ENCODE measurements at regions not wholly inside any gene's neighbourhood (a gene's known extent, or its start where the extent isn't known, plus 50 kb on each side); places are given as distances from the start of the nearest gene placed in this dataset.

DNA sequence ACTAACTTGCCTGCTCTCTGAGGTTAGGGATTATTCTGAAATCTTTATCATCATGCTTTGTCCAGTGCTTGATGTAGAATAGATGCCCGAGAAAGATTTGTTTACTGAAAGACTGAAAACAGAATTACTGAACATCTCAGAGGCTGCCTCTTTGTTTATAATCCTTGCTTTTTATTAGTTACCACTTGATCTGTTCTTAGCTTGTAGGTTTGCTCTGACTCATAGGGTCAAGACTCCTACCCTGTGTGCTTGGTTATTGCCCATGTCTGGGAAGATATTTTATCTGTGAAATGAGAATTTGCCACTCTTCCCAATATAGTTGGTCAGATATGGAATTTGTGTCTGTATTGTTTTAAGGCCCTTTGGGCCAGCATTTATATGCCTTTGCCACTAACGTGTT lies 675.3 kb downstream of the DIAPH3 start:
- no peak overlapping the region for H3K27ac ChIP-seq (ENCODE audit: insufficient read depth, low read depth, low read length, poor library complexity, severe bottlenecking)
- H3K4me1 ChIP-seq (ENCODE audit: control insufficient read depth, insufficient read depth, low read length), result peaks cover 3% of the 10 kb centered on the region
- no peaks in the 10 kb centered on the region for H3K36me3 ChIP-seq (ENCODE audit: control insufficient read depth, insufficient read depth, low read length)
- H3K27me3 ChIP-seq (ENCODE audit: control insufficient read depth, insufficient read depth, low read length, poor library complexity, severe bottlenecking), result no peaks in the 10 kb centered on the region
- 94 to 100% methylated on average over 1 to 2 of the region's 2 CpGs for WGBS, 2 experiments
- no peaks in the 10 kb centered on the region for H3K9me3 ChIP-seq (ENCODE audit: control insufficient read depth, low read length)
- no peak overlapping the region for H3K4me3 ChIP-seq (ENCODE audit: insufficient read depth, low read depth, low read length)

DNA sequence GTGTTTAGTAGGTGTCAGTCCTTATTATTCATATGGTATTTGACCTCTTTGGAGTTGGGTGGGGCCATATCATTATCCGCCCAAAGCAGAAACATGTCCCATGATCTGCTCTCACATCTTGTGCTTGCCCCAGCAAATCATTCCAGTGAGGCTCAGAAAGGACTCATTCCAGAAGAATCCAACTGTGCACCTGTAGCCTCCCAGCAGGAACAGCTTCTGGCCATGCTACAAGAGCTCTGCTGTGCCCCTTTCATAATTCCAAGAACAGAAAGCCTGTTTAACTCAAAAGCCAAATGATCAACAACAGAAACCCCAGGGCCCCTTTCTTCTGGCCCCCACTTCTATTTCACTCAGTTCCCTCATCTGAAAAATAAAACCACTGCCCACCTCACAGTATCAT lies 673.1 kb downstream of the DIAPH3 start:
- Histone ChIP-seq H3K9me3 (ENCODE audit: control insufficient read depth, low read length) (no peaks in the 10 kb centered on the region), H3K27ac (ENCODE audit: insufficient read depth, low read depth, low read length, poor library complexity, severe bottlenecking) (no peak overlapping the region), H3K4me3 (ENCODE audit: insufficient read depth, low read depth, low read length) (no peak overlapping the region), H3K36me3 (ENCODE audit: control insufficient read depth, insufficient read depth, low read length) (no peaks in the 10 kb centered on the region), H3K27me3 (ENCODE audit: control insufficient read depth, insufficient read depth, low read length, poor library complexity, severe bottlenecking) (no peaks in the 10 kb centered on the region), H3K4me1 (ENCODE audit: control insufficient read depth, insufficient read depth, low read length) (no peaks in the 10 kb centered on the region)
- 89 to 92% methylated on average over 1 of the region's 1 CpG for WGBS, 2 experiments

DNA sequence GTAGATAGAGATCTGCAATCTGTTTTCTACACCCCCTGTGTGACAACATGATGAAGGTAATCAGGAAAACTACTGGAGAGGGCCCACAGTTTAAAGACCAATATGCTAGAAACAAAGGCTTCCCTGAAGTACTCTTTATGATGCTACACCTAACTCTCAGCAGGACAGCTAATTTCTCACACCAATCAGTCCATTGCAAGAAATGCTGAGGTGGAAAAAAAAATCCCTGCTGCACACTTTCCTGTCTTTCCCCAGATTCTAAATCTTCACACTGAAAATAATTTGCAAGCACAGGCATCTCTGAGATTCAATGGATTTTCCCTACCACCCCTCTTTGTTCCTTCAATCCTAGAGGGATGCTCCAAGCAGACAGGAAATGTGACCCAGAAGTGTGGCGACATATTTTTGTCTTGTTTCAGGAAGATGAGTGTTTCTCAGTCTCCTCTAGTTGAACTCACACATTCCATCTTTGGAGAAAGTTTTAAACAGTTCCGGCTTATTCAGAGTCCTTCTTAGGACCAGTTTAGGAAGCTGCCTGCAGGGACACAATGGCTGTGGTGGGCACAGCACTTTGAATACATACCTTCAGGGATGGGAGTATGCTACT lies 671.6 kb downstream of the DIAPH3 start:
- WGBS, 2 experiments, result 60 to 83% methylated on average over 2 of the region's 2 CpGs
- no peaks in the 10 kb centered on the region for H3K36me3 ChIP-seq (ENCODE audit: control insufficient read depth, insufficient read depth, low read length)

GRCh38 chr13:59493436-59493965 lies 670.2 kb downstream of the DIAPH3 start:
- no peaks in the 10 kb centered on the region for H3K36me3 ChIP-seq (ENCODE audit: control insufficient read depth, insufficient read depth, low read length)
- H3K27ac ChIP-seq (ENCODE audit: insufficient read depth, low read depth, low read length, poor library complexity, severe bottlenecking), result no peak overlapping the region
- 92 to 96% methylated on average over 1 of the region's 1 CpG for WGBS, 2 experiments
- no peaks in the 10 kb centered on the region for H3K27me3 ChIP-seq (ENCODE audit: control insufficient read depth, insufficient read depth, low read length, poor library complexity, severe bottlenecking)
- peaks cover 4% of the 10 kb centered on the region for H3K4me1 ChIP-seq (ENCODE audit: control insufficient read depth, insufficient read depth, low read length)
- H3K4me3 ChIP-seq (ENCODE audit: insufficient read depth, low read depth, low read length), result no peak overlapping the region
- H3K9me3 ChIP-seq (ENCODE audit: control insufficient read depth, low read length), result no peaks in the 10 kb centered on the region

More for the DNA sequence above, 671.6 kb downstream of the DIAPH3 start:
- H3K4me3 ChIP-seq (ENCODE audit: insufficient read depth, low read depth, low read length), result no peak overlapping the region
- no peaks in the 10 kb centered on the region for H3K27me3 ChIP-seq (ENCODE audit: control insufficient read depth, insufficient read depth, low read length, poor library complexity, severe bottlenecking)
- H3K27ac ChIP-seq (ENCODE audit: insufficient read depth, low read depth, low read length, poor library complexity, severe bottlenecking), result no peak overlapping the region
- no peaks in the 10 kb centered on the region for H3K9me3 ChIP-seq (ENCODE audit: control insufficient read depth, low read length)
- H3K4me1 ChIP-seq (ENCODE audit: control insufficient read depth, insufficient read depth, low read length), result peaks cover 4% of the 10 kb centered on the region

- Histone ChIP-seq H3K4me1 (ENCODE audit: control insufficient read depth, insufficient read depth, low read length) (peaks cover 4% of the 10 kb centered on the region), H3K27ac (ENCODE audit: insufficient read depth, low read depth, low read length, poor library complexity, severe bottlenecking) (no peak overlapping the region), H3K9me3 (ENCODE audit: control insufficient read depth, low read length) (no peaks in the 10 kb centered on the region), H3K36me3 (ENCODE audit: control insufficient read depth, insufficient read depth, low read length) (no peaks in the 10 kb centered on the region), H3K4me3 (ENCODE audit: insufficient read depth, low read depth, low read length) (no peak overlapping the region), H3K27me3 (ENCODE audit: control insufficient read depth, insufficient read depth, low read length, poor library complexity, severe bottlenecking) (no peaks in the 10 kb centered on the region)
These were observed 669.6 kb downstream of the DIAPH3 start for GRCh38 chr13:59494151-59494550.

- WGBS, 2 experiments, result 91 to 94% methylated on average over 4 of the region's 4 CpGs
- Histone ChIP-seq H3K27ac (ENCODE audit: insufficient read depth, low read depth, low read length, poor library complexity, severe bottlenecking) (no peak overlapping the region), H3K4me1 (ENCODE audit: control insufficient read depth, insufficient read depth, low read length) (peaks cover 4% of the 10 kb centered on the region), H3K4me3 (ENCODE audit: insufficient read depth, low read depth, low read length) (no peak overlapping the region), H3K9me3 (ENCODE audit: control insufficient read depth, low read length) (no peaks in the 10 kb centered on the region), H3K27me3 (ENCODE audit: control insufficient read depth, insufficient read depth, low read length, poor library complexity, severe bottlenecking) (no peaks in the 10 kb centered on the region), H3K36me3 (ENCODE audit: control insufficient read depth, insufficient read depth, low read length) (no peaks in the 10 kb centered on the region)
These were observed 669.2 kb downstream of the DIAPH3 start for GRCh38 chr13:59494560-59494970.

DNA sequence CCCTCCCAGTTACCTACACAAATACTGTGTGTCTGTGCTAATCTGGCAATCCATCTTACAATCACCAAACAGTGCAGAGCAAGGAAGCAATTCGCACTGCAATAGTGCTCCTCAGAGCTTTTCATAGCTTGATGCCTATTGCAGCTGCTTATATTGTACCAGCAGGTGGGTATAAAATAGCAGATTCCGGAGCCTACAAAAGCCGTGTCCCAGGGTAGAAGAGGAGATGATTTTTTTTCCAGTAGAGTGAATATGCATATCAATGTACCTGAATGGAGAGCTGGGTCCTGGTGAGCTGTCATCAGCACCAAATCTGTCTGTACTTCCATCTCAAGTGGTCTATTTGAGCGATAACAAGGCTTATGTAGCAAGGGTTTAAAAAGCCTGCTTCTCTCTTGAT lies 668.4 kb downstream of the DIAPH3 start:
- 79 to 80% methylated on average over 4 of the region's 4 CpGs for WGBS, 2 experiments
- no peak overlapping the region for H3K27ac ChIP-seq (ENCODE audit: insufficient read depth, low read depth, low read length, poor library complexity, severe bottlenecking)
- H3K4me3 ChIP-seq (ENCODE audit: insufficient read depth, low read depth, low read length), result no peak overlapping the region
- peaks cover 4% of the 10 kb centered on the region for H3K4me1 ChIP-seq (ENCODE audit: control insufficient read depth, insufficient read depth, low read length)
- no peaks in the 10 kb centered on the region for H3K27me3 ChIP-seq (ENCODE audit: control insufficient read depth, insufficient read depth, low read length, poor library complexity, severe bottlenecking)
- H3K9me3 ChIP-seq (ENCODE audit: control insufficient read depth, low read length), result no peaks in the 10 kb centered on the region
- no peaks in the 10 kb centered on the region for H3K36me3 ChIP-seq (ENCODE audit: control insufficient read depth, insufficient read depth, low read length)

GRCh38 chr13:59495936-59496512 lies 667.7 kb downstream of the DIAPH3 start:
- Histone ChIP-seq H3K4me1 (ENCODE audit: control insufficient read depth, insufficient read depth, low read length) (peaks cover 4% of the 10 kb centered on the region), H3K27me3 (ENCODE audit: control insufficient read depth, insufficient read depth, low read length, poor library complexity, severe bottlenecking) (no peaks in the 10 kb centered on the region), H3K4me3 (ENCODE audit: insufficient read depth, low read depth, low read length) (no peak overlapping the region), H3K27ac (ENCODE audit: insufficient read depth, low read depth, low read length, poor library complexity, severe bottlenecking) (no peak overlapping the region), H3K36me3 (ENCODE audit: control insufficient read depth, insufficient read depth, low read length) (no peaks in the 10 kb centered on the region), H3K9me3 (ENCODE audit: control insufficient read depth, low read length) (no peaks in the 10 kb centered on the region)
- 90 to 93% methylated on average over 5 to 6 of the region's 7 CpGs for WGBS, 2 experiments

DNA sequence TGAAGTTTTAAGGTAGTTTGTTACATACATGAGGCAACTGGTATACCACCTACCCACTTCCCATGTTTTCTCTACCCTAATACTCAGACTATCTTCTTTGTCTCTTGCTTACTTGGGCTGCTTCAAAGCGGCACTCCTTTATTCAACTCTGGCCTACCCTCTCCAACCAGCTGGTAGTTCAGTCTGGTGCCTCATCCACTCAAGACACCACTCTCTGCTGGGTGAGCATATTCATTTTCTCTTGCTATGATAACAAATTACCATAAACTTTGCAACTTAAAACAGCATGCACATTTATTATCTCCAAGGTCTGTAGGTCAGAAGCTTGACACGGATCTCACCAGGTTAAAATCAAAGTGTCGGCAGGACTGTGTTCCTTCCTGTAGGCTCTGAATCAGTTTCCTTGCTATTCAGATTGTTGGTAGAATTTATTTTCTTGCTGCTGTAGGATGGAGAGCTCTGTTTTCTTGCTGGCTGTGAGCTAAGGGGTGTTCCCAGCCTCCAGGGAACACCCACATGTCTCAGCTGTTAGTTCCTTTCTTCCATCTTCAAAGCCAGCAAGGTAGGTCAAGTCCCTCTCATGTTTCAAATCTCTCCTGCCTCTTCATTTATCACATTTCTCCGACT lies 666.0 kb downstream of the DIAPH3 start:
- H3K4me1 ChIP-seq (ENCODE audit: control insufficient read depth, insufficient read depth, low read length), result peaks cover 4% of the 10 kb centered on the region
- H3K9me3 ChIP-seq (ENCODE audit: control insufficient read depth, low read length), result no peaks in the 10 kb centered on the region
- no peaks in the 10 kb centered on the region for H3K36me3 ChIP-seq (ENCODE audit: control insufficient read depth, insufficient read depth, low read length)
- WGBS, 2 experiments, result 94 to 98% methylated on average over 4 of the region's 4 CpGs
- no peak overlapping the region for H3K4me3 ChIP-seq (ENCODE audit: insufficient read depth, low read depth, low read length)
- no peaks in the 10 kb centered on the region for H3K27me3 ChIP-seq (ENCODE audit: control insufficient read depth, insufficient read depth, low read length, poor library complexity, severe bottlenecking)
- no peak overlapping the region for H3K27ac ChIP-seq (ENCODE audit: insufficient read depth, low read depth, low read length, poor library complexity, severe bottlenecking)

- Histone ChIP-seq H3K27me3 (ENCODE audit: control insufficient read depth, insufficient read depth, low read length, poor library complexity, severe bottlenecking) (no peaks in the 10 kb centered on the region), H3K9me3 (ENCODE audit: control insufficient read depth, low read length) (no peaks in the 10 kb centered on the region), H3K27ac (ENCODE audit: insufficient read depth, low read depth, low read length, poor library complexity, severe bottlenecking) (no peak overlapping the region), H3K4me1 (ENCODE audit: control insufficient read depth, insufficient read depth, low read length) (peaks cover 3% of the 10 kb centered on the region), H3K36me3 (ENCODE audit: control insufficient read depth, insufficient read depth, low read length) (no peaks in the 10 kb centered on the region), H3K4me3 (ENCODE audit: insufficient read depth, low read depth, low read length) (no peak overlapping the region)
- WGBS, 2 experiments, result 90 to 92% methylated on average over 4 of the region's 4 CpGs
These were observed 662.7 kb downstream of the DIAPH3 start for GRCh38 chr13:59501004-59501403.

Data from ectodermal cell (in vitro differentiated cells).